ENCODE measurements at regions not wholly inside any gene's neighbourhood (a gene's known extent, or its start where the extent isn't known, plus 50 kb on each side); places are given as distances from the start of the nearest gene placed in this dataset.

DNA sequence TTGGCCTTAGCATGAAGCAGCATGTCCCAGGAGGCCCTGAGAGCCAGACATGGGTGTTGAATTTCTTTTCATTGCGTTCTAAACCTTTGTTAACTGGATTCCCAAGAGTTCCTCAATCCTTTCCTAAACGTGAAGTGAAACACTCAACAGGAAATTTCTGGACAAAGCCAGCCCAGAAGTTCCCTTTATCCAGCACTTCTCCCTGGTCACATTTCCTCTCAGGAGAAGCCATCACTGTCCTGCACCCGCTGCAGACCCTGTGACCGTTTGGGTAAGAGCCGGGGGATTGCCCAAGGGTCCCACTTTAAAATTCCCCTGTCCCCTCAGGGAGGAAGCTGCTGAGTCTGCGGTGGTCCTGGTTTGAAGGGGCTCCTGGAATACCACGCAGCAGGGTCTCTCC is 88.0 kb upstream of the ZPBP start:
- DNase-seq (ENCODE audit: low spot score) (no peak), ATAC-seq (no peak), FAIRE-seq (no peak)
- H3K36me3 ChIP-seq (replicated peaks in 1 of 2; ENCODE audit: control insufficient read depth in 1 of 2, insufficient read depth in 2 of 2, low read length in 2 of 2) = no peaks in the 10 kb centered on the region
- H2AFZ ChIP-seq (ENCODE audit: low read length) = no peak overlapping the region
- 1% methylated on average over 7 of the region's 7 CpGs for WGBS (ENCODE audit: low lambda C conversion rate)
- ChIA-PET CTCF (ENCODE audit: low intra/inter-chr PET ratio, low total read pairs) (no interaction called here), POLR2A (no interaction called here)
- H3K4me2 ChIP-seq (ENCODE audit: low read depth, low read length) = no peak overlapping the region
- TF ChIP-seq ZNF12 (CRISPR knock-in tag; IDR thresholded peaks at IDR 0.05) (no peak), ZSCAN22 (CRISPR knock-in tag; IDR thresholded peaks at IDR 0.05) (no peak), SMARCC2 (IDR thresholded peaks at IDR 0.05) (no peak), ZNF782 (CRISPR knock-in tag; IDR thresholded peaks at IDR 0.05; ENCODE audit: borderline replicate concordance) (no peak), IRF2 (CRISPR knock-in tag; IDR thresholded peaks at IDR 0.05) (no peak), ZNF589 (CRISPR knock-in tag; conservative IDR thresholded peaks at IDR 0.05) (no peak), FOXK2 (IDR thresholded peaks at IDR 0.05) (no peak), HNRNPL (IDR thresholded peaks at IDR 0.05; ENCODE audit: low read depth, low read length) (no peak), ISL2 (CRISPR knock-in tag; IDR thresholded peaks at IDR 0.05) (no peak), ZFP36L1 (CRISPR knock-in tag; IDR thresholded peaks at IDR 0.05) (no peak), ZNF354B (CRISPR knock-in tag; IDR thresholded peaks at IDR 0.05) (no peak), CCAR2 (optimal IDR thresholded peaks at IDR 0.05; ENCODE audit: low read depth, low read length) (no peak), THAP11 (CRISPR knock-in tag; IDR thresholded peaks at IDR 0.05) (no peak)
- TF ChIP-seq, protein P1, sequence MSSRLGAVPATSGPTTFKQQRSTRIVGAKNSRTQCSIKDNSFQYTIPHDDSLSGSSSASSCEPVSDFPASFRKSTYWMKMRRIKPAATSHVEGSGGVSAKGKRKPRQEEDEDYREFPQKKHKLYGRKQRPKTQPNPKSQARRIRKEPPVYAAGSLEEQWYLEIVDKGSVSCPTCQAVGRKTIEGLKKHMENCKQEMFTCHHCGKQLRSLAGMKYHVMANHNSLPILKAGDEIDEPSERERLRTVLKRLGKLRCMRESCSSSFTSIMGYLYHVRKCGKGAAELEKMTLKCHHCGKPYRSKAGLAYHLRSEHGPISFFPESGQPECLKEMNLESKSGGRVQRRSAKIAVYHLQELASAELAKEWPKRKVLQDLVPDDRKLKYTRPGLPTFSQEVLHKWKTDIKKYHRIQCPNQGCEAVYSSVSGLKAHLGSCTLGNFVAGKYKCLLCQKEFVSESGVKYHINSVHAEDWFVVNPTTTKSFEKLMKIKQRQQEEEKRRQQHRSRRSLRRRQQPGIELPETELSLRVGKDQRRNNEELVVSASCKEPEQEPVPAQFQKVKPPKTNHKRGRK (CRISPR knock-in tag; IDR thresholded peaks at IDR 0.05) = no peak
- no peaks in the 10 kb centered on the region for H3K9me3 ChIP-seq (ENCODE audit: low read length)
- no peak overlapping the region for H3K27ac ChIP-seq (ENCODE audit: extremely low read length, insufficient read depth, low read length)
- no peaks in the 10 kb centered on the region for H3K4me1 ChIP-seq (ENCODE audit: insufficient read depth, low read length)
- in situ Hi-C loops (cut with HindIII; ENCODE audit: extremely low pct_ligation_motif_present, low pct_unique_long_range_greater_than_20kb) (no loop called here), intact Hi-C loops (cut with micrococcal nuclease; ENCODE audit: unreplicated experiment) (no loop called here)
- H4K20me1 ChIP-seq (ENCODE audit: insufficient read depth, low read length) = no peaks in the 10 kb centered on the region
- BruUV-seq (replicated peaks) = no TSS peak
- no peaks in the 10 kb centered on the region for H3K79me2 ChIP-seq (ENCODE audit: insufficient read depth, low read length)
- no peak overlapping the region for H3K4me3 ChIP-seq (replicated peaks in 1 of 3; ENCODE audit: insufficient read depth in 1 of 3, low read depth in 2 of 3, low read length in 3 of 3)
- no peaks in the 10 kb centered on the region for H3K27me3 ChIP-seq (ENCODE audit: control insufficient read depth in 1 of 2, insufficient read depth in 2 of 2, low read length in 2 of 2)
- no peak overlapping the region for H3K9ac ChIP-seq (ENCODE audit: insufficient read depth, low read depth, low read length)
